ENCODE measurements at regions not wholly inside any gene's neighbourhood (a gene's known extent, or its start where the extent isn't known, plus 50 kb on each side); places are given as distances from the start of the nearest gene placed in this dataset.

DNA sequence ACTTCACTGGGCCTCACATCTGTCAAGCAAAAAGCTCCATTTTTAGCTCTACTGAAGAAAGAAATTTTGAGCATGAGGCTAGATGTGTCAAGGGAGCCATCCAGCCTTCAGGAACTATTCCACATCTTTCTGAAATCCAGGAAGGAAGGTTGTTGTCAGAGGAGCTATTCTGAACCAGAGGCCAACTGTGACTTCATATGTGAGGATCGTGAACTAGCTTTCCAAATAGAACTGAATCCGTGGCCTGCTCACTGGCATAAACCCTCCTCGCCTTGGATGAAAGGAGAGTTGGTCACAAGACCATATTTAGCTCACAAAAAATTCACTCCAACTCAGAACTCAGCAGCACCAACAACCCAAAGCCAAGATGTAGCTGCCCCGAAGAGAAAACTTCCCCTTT, 195.8 kb downstream of the FOXO1 start:
- DNase-seq (ENCODE audit: extremely low read depth, low read depth), result no peak
- TF ChIP-seq CTCF (IDR thresholded peaks at IDR 0.05; ENCODE audit: low read depth, low read length), result no peak

DNA sequence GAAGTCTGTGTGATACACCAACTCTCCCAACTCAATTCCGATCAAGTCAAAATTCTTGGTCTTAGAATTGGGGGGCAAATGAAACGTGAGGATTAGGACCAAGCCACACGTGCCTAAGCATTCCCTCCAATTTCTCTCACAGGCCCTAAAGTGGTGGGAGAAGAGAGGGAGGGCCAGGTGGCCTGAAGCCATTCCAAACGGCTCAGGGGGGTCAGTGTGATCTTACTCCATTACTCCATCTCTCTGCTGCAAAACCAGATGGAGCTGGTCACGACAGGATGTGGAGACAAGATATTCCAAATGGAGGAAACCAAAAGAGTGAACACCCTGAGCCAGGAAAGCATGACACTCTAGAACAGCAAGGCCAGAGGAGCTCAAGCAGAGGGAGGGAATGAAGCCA, 195.4 kb downstream of the FOXO1 start:
- DNase-seq (ENCODE audit: extremely low read depth, low read depth), result no peak
- no peak for TF ChIP-seq CTCF (IDR thresholded peaks at IDR 0.05; ENCODE audit: low read depth, low read length)

- TF ChIP-seq CTCF (IDR thresholded peaks at IDR 0.05; ENCODE audit: low read depth, low read length), result no peak
- no peak for DNase-seq (ENCODE audit: extremely low read depth, low read depth)
These were observed 194.5 kb downstream of the FOXO1 start for GRCh38 chr13:40471911-40472310.

GRCh38 chr13:40472427-40473220, 193.8 kb downstream of the FOXO1 start:
- no peak for DNase-seq (ENCODE audit: extremely low read depth, low read depth)
- TF ChIP-seq CTCF (IDR thresholded peaks at IDR 0.05; ENCODE audit: low read depth, low read length), result no peak

DNA sequence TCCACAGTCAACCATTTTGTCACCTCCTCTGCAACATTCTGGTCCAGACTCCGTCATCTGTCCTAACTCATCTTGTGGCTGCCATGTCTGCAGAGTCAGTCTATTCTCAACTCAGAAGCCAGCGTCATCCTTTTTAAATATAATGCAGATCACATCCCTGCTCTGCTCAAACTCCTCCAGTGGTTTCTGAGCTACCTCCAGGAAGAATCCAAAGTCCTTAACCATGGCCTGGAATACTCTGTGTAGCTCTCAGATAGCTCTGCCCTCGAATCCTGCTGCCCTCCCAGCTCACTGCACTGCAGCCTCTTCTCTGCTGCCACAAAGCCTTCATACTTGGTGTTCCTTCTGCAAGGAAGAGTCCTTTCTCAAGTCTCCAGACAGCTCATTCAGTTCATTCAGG, 190.8 kb downstream of the FOXO1 start:
- no peak for DNase-seq (ENCODE audit: extremely low read depth, low read depth)

GRCh38 chr13:40476175-40476958, 190.1 kb downstream of the FOXO1 start:
- DNase-seq (ENCODE audit: extremely low read depth, low read depth), result no peak
- no peak for TF ChIP-seq CTCF (IDR thresholded peaks at IDR 0.05; ENCODE audit: low read depth, low read length)

More for the DNA sequence above, 190.8 kb downstream of the FOXO1 start:
- no peak for TF ChIP-seq CTCF (IDR thresholded peaks at IDR 0.05; ENCODE audit: low read depth, low read length)
